KMS-11 (cell line): ENCODE measurements at regions not wholly inside any gene's neighbourhood (a gene's known extent, or its start where the extent isn't known, plus 50 kb on each side); places are given as distances from the start of the nearest gene placed in this dataset.

Experiments used
- H2AFZ ChIP-seq: fragments of 200-600 bp; sonication (generic); 2 replicates; pipeline ENCODE4 v1.6.1; 2016; ENCODE audit warnings: antibody characterized with exemption, mixed run types, low read depth
- H3K27ac ChIP-seq: fragments of 200-600 bp; sonication (generic); 2 replicates; pipeline ENCODE4 v1.6.1; 2016; ENCODE audit warnings: mild to moderate bottlenecking, mixed run types
- H3K27me3 ChIP-seq: fragments of 200-600 bp; sonication (generic); 2 replicates; pipeline ENCODE4 v1.6.1; 2017; ENCODE audit warnings: mild to moderate bottlenecking, low read depth, mixed run types, moderate library complexity; ENCODE audit not compliant: insufficient read depth
- H3K36me3 ChIP-seq: fragments of 200-600 bp; sonication (generic); 2 replicates; pipeline ENCODE4 v1.6.1; 2017; ENCODE audit warnings: mild to moderate bottlenecking, mixed run types; ENCODE audit not compliant: insufficient read depth
- H3K4me1 ChIP-seq: fragments of 200-600 bp; sonication (generic); 2 replicates; pipeline ENCODE4 v1.6.1; 2016; ENCODE audit warnings: mild to moderate bottlenecking, low read depth, mixed run types; ENCODE audit not compliant: poor library complexity, severe bottlenecking
- H3K4me2 ChIP-seq: fragments of 200-600 bp; sonication (generic); 2 replicates; pipeline ENCODE4 v1.7.0; 2016; ENCODE audit warnings: mild to moderate bottlenecking, mixed run types
- H3K4me3 ChIP-seq: fragments of 200-600 bp; sonication (generic); IDR thresholded peaks from 2 replicates; pipeline ENCODE4 v1.6.1; 2017; ENCODE audit warnings: low read depth, low read length, mixed read lengths; ENCODE audit not compliant: insufficient read depth
- H3K79me2 ChIP-seq: fragments of 200-600 bp; sonication (generic); 2 replicates; pipeline ENCODE4 v1.6.1; 2016; ENCODE audit warnings: low read depth, mixed run types; ENCODE audit not compliant: insufficient read depth
- H3K9ac ChIP-seq: fragments of 200-600 bp; sonication (generic); 2 replicates; pipeline ENCODE4 v1.6.1; 2016; ENCODE audit warnings: mild to moderate bottlenecking, mixed run types
- H4K20me1 ChIP-seq: fragments of 200-600 bp; sonication (generic); 2 replicates; pipeline ENCODE4 v1.6.1; 2016; ENCODE audit warnings: mild to moderate bottlenecking, mixed run types; ENCODE audit not compliant: insufficient read depth
- TF ChIP-seq, protein P1 (sequence below): fragments of 200-600 bp; sonication (generic); conservative IDR thresholded peaks from 2 replicates; pipeline ENCODE4 v1.6.1; 2017; ENCODE audit warnings: low read depth, mild to moderate bottlenecking, antibody characterized with exemption, low read length, moderate library complexity, mixed read lengths

DNA sequence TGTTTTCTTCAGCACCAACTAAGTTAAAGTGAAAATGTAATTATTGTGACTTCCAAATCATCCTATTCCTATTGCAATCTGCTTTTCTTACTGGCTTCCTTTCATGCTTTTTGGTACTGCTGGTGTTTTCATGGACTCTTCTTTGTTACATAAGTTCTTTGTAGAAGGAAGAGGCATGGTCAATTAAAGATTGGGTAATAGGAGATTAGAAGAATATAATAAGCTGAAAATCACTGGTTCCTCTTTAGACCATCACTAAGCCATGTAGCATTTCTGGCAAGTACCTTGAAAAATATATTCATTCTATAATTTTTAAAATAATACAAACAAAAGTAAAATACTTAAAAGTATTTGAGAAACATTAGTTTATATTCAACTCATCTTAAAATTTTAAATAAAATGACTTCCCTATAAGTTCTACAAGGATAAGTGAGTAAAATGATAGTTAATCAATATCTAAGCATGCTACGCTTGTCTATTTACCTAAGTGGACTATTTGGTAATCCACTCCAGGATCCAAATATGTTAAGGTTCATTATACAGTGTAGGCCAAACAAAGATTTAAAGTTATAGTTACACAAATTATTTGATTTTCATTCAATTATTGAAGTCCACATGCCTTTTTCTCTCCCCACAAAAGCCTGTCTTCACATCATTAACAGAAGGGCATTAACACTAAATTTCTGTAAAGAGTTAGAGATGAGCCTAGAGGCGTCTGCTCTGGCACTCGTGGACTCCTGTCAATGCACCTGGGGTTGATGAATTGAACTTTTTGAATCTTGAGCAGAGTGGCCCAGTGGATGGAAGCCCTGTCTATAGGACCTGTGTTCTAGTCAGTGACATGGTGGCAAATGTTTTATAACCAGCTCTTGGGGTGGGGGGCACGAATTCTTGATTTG lies 408.1 kb downstream of the INHBA start:
- no peak overlapping the region for H3K27ac ChIP-seq
- H3K4me3 ChIP-seq = no peak overlapping the region
- no peak overlapping the region for H3K4me2 ChIP-seq
- H4K20me1 ChIP-seq = no peaks in the 10 kb centered on the region
- H3K36me3 ChIP-seq = no peaks in the 10 kb centered on the region
- no peak overlapping the region for H3K9ac ChIP-seq
- no peaks in the 10 kb centered on the region for H3K4me1 ChIP-seq
- H3K27me3 ChIP-seq = no peaks in the 10 kb centered on the region
- TF ChIP-seq, protein P1, sequence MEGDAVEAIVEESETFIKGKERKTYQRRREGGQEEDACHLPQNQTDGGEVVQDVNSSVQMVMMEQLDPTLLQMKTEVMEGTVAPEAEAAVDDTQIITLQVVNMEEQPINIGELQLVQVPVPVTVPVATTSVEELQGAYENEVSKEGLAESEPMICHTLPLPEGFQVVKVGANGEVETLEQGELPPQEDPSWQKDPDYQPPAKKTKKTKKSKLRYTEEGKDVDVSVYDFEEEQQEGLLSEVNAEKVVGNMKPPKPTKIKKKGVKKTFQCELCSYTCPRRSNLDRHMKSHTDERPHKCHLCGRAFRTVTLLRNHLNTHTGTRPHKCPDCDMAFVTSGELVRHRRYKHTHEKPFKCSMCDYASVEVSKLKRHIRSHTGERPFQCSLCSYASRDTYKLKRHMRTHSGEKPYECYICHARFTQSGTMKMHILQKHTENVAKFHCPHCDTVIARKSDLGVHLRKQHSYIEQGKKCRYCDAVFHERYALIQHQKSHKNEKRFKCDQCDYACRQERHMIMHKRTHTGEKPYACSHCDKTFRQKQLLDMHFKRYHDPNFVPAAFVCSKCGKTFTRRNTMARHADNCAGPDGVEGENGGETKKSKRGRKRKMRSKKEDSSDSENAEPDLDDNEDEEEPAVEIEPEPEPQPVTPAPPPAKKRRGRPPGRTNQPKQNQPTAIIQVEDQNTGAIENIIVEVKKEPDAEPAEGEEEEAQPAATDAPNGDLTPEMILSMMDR = no peak
- no peak overlapping the region for H2AFZ ChIP-seq
- no peaks in the 10 kb centered on the region for H3K79me2 ChIP-seq

DNA sequence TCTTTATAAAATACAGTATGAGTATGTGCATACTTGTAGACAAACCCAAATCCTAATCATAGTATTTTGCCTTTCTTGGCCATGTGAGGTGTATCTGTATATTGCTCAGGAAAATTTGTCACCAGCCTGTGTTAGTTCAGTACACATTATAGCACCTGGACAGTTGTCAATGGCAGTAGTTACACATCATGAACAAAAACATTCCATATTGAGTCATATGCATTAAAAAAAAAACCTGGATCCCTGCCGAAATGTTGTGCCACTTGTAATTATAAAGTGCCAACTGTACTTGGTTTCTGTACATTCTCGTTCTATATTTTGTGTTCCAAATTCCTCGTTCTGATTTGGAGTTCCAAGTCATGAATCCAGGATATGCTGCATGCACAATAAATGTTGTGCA lies 410.4 kb downstream of the INHBA start:
- H3K4me2 ChIP-seq = no peak overlapping the region
- H3K27me3 ChIP-seq = no peaks in the 10 kb centered on the region
- no peak overlapping the region for H3K4me3 ChIP-seq
- H3K79me2 ChIP-seq = no peaks in the 10 kb centered on the region
- H2AFZ ChIP-seq = no peak overlapping the region
- H3K9ac ChIP-seq = no peak overlapping the region
- TF ChIP-seq, protein P1 = no peak
- no peaks in the 10 kb centered on the region for H3K4me1 ChIP-seq
- H3K36me3 ChIP-seq = no peaks in the 10 kb centered on the region
- no peak overlapping the region for H3K27ac ChIP-seq
- no peaks in the 10 kb centered on the region for H4K20me1 ChIP-seq

DNA sequence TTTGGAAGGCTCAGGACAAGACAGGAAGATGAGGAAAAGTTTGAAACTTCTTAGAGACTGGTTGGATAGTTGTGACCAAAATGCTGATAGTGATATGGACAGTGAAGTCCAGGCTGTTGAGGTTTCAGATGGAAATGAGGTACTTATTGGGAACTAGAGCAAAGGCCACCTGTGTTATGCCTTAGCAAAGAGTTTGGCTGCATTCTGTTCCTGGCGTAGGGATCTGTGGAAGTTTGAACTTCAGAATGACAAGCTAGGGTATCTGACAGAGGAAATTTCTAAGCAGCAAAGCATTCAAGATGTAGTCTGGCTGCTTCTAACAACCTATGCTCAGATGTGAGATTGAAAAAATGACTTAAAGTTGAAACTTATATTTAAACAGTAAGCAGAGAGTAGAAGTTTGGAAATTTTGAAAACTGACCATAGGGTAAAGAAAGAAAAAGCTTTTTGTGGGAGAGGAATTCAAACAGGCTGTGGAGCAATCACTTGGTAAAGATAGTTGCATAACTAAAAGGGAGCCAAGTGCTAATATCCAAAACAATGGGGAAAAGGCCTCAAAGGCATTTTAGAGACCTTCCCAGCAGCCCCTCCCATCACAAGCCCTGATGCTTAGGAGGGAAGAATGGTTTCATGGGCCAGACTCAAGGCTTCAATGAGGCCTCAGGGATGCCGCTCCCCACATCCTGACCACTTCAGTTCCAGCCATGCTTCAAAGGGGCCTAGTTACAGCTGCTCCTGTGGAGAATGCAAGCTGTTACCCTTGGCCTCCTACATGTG lies 415.1 kb downstream of the INHBA start:
- Histone ChIP-seq H3K27ac (no peak overlapping the region), H3K4me2 (no peak overlapping the region), H2AFZ (no peak overlapping the region), H3K79me2 (no peaks in the 10 kb centered on the region), H3K4me3 (no peak overlapping the region), H3K9ac (no peak overlapping the region), H3K36me3 (no peaks in the 10 kb centered on the region), H4K20me1 (no peaks in the 10 kb centered on the region), H3K4me1 (no peaks in the 10 kb centered on the region), H3K27me3 (no peaks in the 10 kb centered on the region)
- TF ChIP-seq, protein P1 = no peak

DNA sequence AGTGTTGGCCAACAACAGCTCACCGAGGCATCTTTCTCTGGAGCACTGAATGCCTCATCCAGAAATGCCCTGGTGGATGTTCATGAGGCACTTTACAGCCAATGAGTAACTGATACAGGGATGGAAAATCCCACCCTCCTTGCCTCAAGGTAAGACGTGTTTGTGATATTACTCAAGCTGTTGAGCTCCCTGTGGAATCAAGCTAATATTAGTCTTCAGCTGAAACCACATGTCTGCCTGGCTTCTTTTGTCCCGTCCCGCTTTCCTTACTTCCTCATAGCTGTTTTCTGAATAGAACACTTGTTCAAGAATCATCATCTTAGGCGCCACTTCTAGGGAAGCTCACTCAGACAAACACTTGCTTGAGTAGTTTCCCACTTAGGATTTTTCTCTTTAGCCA lies 422.4 kb downstream of the INHBA start:
- H3K9ac ChIP-seq = no peak overlapping the region
- H3K27ac ChIP-seq = no peak overlapping the region
- H4K20me1 ChIP-seq = no peaks in the 10 kb centered on the region
- H3K4me2 ChIP-seq = no peak overlapping the region
- TF ChIP-seq, protein P1 = no peak
- H3K4me3 ChIP-seq = no peak overlapping the region
- no peaks in the 10 kb centered on the region for H3K79me2 ChIP-seq
- no peaks in the 10 kb centered on the region for H3K36me3 ChIP-seq
- H3K4me1 ChIP-seq = no peaks in the 10 kb centered on the region
- H3K27me3 ChIP-seq = no peaks in the 10 kb centered on the region
- H2AFZ ChIP-seq = no peak overlapping the region
